GM12874 (cell line): ENCODE measurements at regions not wholly inside any gene's neighbourhood (a gene's known extent, or its start where the extent isn't known, plus 50 kb on each side); places are given as distances from the start of the nearest gene placed in this dataset.

Experiments
- CTCF ChIP-seq: IDR thresholded peaks from 2 replicates; pipeline ENCODE4 v1.5.1; 2011; ENCODE audit warnings: low read depth, mild to moderate bottlenecking, control low read depth, low read length, moderate library complexity; ENCODE audit not compliant: insufficient read depth

- TF ChIP-seq CTCF: no peak
Measured at GRCh38 chr12:92213166-92213565, 67.5 kb upstream of the BTG1 start.

- TF ChIP-seq CTCF: no peak
Measured at GRCh38 chr12:92210071-92210470, 64.4 kb upstream of the BTG1 start.

GRCh38 chr12:92208613-92209121, 63.0 kb upstream of the BTG1 start:
- TF ChIP-seq CTCF: no peak

GRCh38 chr12:92206596-92206995, 61.0 kb upstream of the BTG1 start:
- TF ChIP-seq CTCF: no peak

GRCh38 chr12:92206011-92206410, 60.4 kb upstream of the BTG1 start:
- TF ChIP-seq CTCF: no peak

GRCh38 chr12:92199819-92200576, 54.4 kb upstream of the BTG1 start:
- no peak for TF ChIP-seq CTCF

- no peak for TF ChIP-seq CTCF
Measured at GRCh38 chr12:92197815-92198214, 52.2 kb upstream of the BTG1 start.

GRCh38 chr12:92196368-92196767, 50.7 kb upstream of the BTG1 start:
- TF ChIP-seq CTCF: no peak
